ENCODE measurements at regions not wholly inside any gene's neighbourhood (a gene's known extent, or its start where the extent isn't known, plus 50 kb on each side); places are given as distances from the start of the nearest gene placed in this dataset.

- no peak for TF ChIP-seq JAZF1 (CRISPR knock-in tag; IDR thresholded peaks at IDR 0.05)
- no peak for TF ChIP-seq JUN (CRISPR knock-in tag; IDR thresholded peaks at IDR 0.05)
- no peak for TF ChIP-seq CTCF (IDR thresholded peaks at IDR 0.05)
- TF ChIP-seq, protein P1, sequence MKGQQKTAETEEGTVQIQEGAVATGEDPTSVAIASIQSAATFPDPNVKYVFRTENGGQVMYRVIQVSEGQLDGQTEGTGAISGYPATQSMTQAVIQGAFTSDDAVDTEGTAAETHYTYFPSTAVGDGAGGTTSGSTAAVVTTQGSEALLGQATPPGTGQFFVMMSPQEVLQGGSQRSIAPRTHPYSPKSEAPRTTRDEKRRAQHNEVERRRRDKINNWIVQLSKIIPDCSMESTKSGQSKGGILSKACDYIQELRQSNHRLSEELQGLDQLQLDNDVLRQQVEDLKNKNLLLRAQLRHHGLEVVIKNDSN (CRISPR knock-in tag; IDR thresholded peaks at IDR 0.05): no peak
- TF ChIP-seq, protein P2, sequence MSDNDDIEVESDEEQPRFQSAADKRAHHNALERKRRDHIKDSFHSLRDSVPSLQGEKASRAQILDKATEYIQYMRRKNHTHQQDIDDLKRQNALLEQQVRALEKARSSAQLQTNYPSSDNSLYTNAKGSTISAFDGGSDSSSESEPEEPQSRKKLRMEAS (CRISPR knock-in tag; IDR thresholded peaks at IDR 0.05): no peak
- TF ChIP-seq ESRRA (CRISPR knock-in tag; IDR thresholded peaks at IDR 0.05; ENCODE audit: borderline replicate concordance): no peak
- TF ChIP-seq, protein P3, sequence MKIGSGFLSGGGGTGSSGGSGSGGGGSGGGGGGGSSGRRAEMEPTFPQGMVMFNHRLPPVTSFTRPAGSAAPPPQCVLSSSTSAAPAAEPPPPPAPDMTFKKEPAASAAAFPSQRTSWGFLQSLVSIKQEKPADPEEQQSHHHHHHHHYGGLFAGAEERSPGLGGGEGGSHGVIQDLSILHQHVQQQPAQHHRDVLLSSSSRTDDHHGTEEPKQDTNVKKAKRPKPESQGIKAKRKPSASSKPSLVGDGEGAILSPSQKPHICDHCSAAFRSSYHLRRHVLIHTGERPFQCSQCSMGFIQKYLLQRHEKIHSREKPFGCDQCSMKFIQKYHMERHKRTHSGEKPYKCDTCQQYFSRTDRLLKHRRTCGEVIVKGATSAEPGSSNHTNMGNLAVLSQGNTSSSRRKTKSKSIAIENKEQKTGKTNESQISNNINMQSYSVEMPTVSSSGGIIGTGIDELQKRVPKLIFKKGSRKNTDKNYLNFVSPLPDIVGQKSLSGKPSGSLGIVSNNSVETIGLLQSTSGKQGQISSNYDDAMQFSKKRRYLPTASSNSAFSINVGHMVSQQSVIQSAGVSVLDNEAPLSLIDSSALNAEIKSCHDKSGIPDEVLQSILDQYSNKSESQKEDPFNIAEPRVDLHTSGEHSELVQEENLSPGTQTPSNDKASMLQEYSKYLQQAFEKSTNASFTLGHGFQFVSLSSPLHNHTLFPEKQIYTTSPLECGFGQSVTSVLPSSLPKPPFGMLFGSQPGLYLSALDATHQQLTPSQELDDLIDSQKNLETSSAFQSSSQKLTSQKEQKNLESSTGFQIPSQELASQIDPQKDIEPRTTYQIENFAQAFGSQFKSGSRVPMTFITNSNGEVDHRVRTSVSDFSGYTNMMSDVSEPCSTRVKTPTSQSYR (CRISPR knock-in tag; IDR thresholded peaks at IDR 0.05): no peak
- no peak for TF ChIP-seq FOXJ3 (CRISPR knock-in tag; IDR thresholded peaks at IDR 0.05; ENCODE audit: borderline replicate concordance)
- TF ChIP-seq TCF7 (CRISPR knock-in tag; IDR thresholded peaks at IDR 0.05; ENCODE audit: low read depth): no peak
- TF ChIP-seq SP1 (CRISPR knock-in tag; conservative IDR thresholded peaks at IDR 0.05): no peak
- no peak for TF ChIP-seq ATF1 (CRISPR knock-in tag; IDR thresholded peaks at IDR 0.05)
- no peak for TF ChIP-seq NFYB (CRISPR knock-in tag; conservative IDR thresholded peaks at IDR 0.05; ENCODE audit: low read depth)
- TF ChIP-seq, protein P4, sequence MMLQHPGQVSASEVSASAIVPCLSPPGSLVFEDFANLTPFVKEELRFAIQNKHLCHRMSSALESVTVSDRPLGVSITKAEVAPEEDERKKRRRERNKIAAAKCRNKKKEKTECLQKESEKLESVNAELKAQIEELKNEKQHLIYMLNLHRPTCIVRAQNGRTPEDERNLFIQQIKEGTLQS (CRISPR knock-in tag; conservative IDR thresholded peaks at IDR 0.05): no peak
- no peak for TF ChIP-seq TP53 (CRISPR knock-in tag; IDR thresholded peaks at IDR 0.05)
These were observed 114.8 kb upstream of the BARHL2 start for GRCh38 chr1:90831910-90832309.
